IMR-90 (cell line): ENCODE measurements at regions not wholly inside any gene's neighbourhood (a gene's known extent, or its start where the extent isn't known, plus 50 kb on each side); places are given as distances from the start of the nearest gene placed in this dataset.

Source experiments
- ATAC-seq: fragments of 200-7000 bp; cut with Tn5 transposase; 2 replicates; pipeline ENCODE4 v1.9.1; 2020; ENCODE audit warnings: low read depth, mild to moderate bottlenecking, moderate library complexity
- BruUV-seq: library from RNA; stranded (reverse); fragments of 400-500 nt; replicated peaks from 2 replicates; lab custom pipeline; 2021; lab: Mats Ljungman, UMichigan
- CTCF ChIA-PET: fragments of 300-600 bp; formaldehyde crosslinking; extraction: SDS; loops from one replicate; lab custom pipeline; 2021; ENCODE audit warnings: antibody characterized with exemption; lab: Yijun Ruan, JAX
- POLR2A ChIA-PET: fragments of 300-600 bp; sonication (Branson Sonifier 250); formaldehyde crosslinking; loops from one replicate; lab custom pipeline; 2022; ENCODE audit warnings: antibody characterized with exemption; ENCODE audit not compliant: unreplicated experiment; lab: Charles Lee
- DNase-seq: peaks from one replicate; pipeline ENCODE4 v3.0.0; 2013
- H2AFZ ChIP-seq: replicated peaks from 2 replicates; pipeline ENCODE3; 2013; ENCODE audit warnings: low read length, mild to moderate bottlenecking; ENCODE audit not compliant: poor library complexity
- H2AK5ac ChIP-seq: 2 replicates; pipeline ENCODE4 v1.6.1; 2013; ENCODE audit warnings: low read depth, low read length, inconsistent platforms
- H2AK9ac ChIP-seq: replicated peaks from 2 replicates; pipeline ENCODE3; 2013; ENCODE audit warnings: mild to moderate bottlenecking, low read depth, low read length, moderate library complexity; ENCODE audit not compliant: poor library complexity
- H2BK120ac ChIP-seq: 2 replicates; pipeline ENCODE4 v1.6.1; 2013; ENCODE audit warnings: low read depth, low read length, inconsistent platforms
- H2BK15ac ChIP-seq: 3 replicates; pipeline ENCODE4 v1.6.1; 2013; ENCODE audit warnings: low read depth, low read length, inconsistent platforms
- H2BK20ac ChIP-seq: 2 replicates; pipeline ENCODE4 v1.6.1; 2013; ENCODE audit warnings: low read depth, mild to moderate bottlenecking, inconsistent platforms, low read length, moderate library complexity
- H2BK5ac ChIP-seq: 2 replicates; pipeline ENCODE4 v1.6.1; 2013; ENCODE audit warnings: mild to moderate bottlenecking, low read depth, low read length, inconsistent platforms; ENCODE audit not compliant: poor library complexity, severe bottlenecking
- H3K14ac ChIP-seq: replicated peaks from 2 replicates; pipeline ENCODE4 v1.6.1; 2013; ENCODE audit warnings: low read depth, low read length, inconsistent platforms
- H3K18ac ChIP-seq: 2 replicates; pipeline ENCODE4 v1.6.1; 2013; ENCODE audit warnings: low read depth, low read length, control low read depth
- H3K23ac ChIP-seq: 2 replicates; pipeline ENCODE4 v1.6.1; 2013; ENCODE audit warnings: low read depth, low read length, inconsistent platforms
- H3K27ac ChIP-seq: 2 replicates; pipeline ENCODE4 v1.5.1; 2013; ENCODE audit warnings: mild to moderate bottlenecking, control low read depth, low read length; ENCODE audit not compliant: insufficient read depth
- H3K27me3 ChIP-seq: 2 replicates; pipeline ENCODE4 v1.6.1; 2013; ENCODE audit warnings: low read length; ENCODE audit not compliant: control insufficient read depth, insufficient read depth
- H3K36me3 ChIP-seq: 2 replicates; pipeline ENCODE4 v1.6.1; 2013; ENCODE audit warnings: low read length, mixed read lengths; ENCODE audit not compliant: control insufficient read depth, insufficient read depth
- H3K4ac ChIP-seq: 2 replicates; pipeline ENCODE4 v1.6.1; 2013; ENCODE audit warnings: low read depth, low read length, inconsistent platforms
- H3K4me1 ChIP-seq: 2 replicates; pipeline ENCODE4 v1.6.1; 2013; ENCODE audit warnings: low read length, mixed read lengths; ENCODE audit not compliant: control insufficient read depth, insufficient read depth
- H3K4me2 ChIP-seq: 2 replicates; pipeline ENCODE4 v1.6.1; 2013; ENCODE audit warnings: low read depth, mild to moderate bottlenecking, control low read depth, low read length, moderate library complexity
- H3K4me3 ChIP-seq: 2 replicates; pipeline ENCODE4 v1.5.1; 2013; ENCODE audit warnings: low read depth, mild to moderate bottlenecking, control low read depth, low read length, moderate library complexity; ENCODE audit not compliant: insufficient read depth
- H3K56ac ChIP-seq: 2 replicates; pipeline ENCODE4 v1.6.1; 2013; ENCODE audit warnings: low read length, inconsistent platforms; ENCODE audit not compliant: insufficient read depth; ENCODE audit errors: extremely low read depth
- H3K79me1 ChIP-seq, 2 experiments: 2 replicates each; pipeline ENCODE4 v1.6.1; 2013; ENCODE audit warnings: low read length in 2 of 2, inconsistent platforms in 1 of 2, low read depth in 1 of 2
- H3K9ac ChIP-seq: 2 replicates; pipeline ENCODE4 v1.6.1; 2013; ENCODE audit warnings: low read depth, low read length, control low read depth
- H3K9me1 ChIP-seq: 2 replicates; pipeline ENCODE4 v1.6.1; 2013; ENCODE audit warnings: low read length, inconsistent platforms; ENCODE audit not compliant: insufficient read depth
- H3K9me3 ChIP-seq: 2 replicates; pipeline ENCODE4 v1.6.1; 2013; ENCODE audit warnings: low read length; ENCODE audit not compliant: control insufficient read depth, insufficient read depth
- H4K20me1 ChIP-seq: 2 replicates; pipeline ENCODE4 v1.6.1; 2013; ENCODE audit warnings: low read length, inconsistent platforms; ENCODE audit not compliant: insufficient read depth
- H4K5ac ChIP-seq: 2 replicates; pipeline ENCODE4 v1.6.1; 2013; ENCODE audit warnings: mild to moderate bottlenecking, low read depth, low read length, control low read depth
- H4K8ac ChIP-seq, 2 experiments: 2 replicates each; pipeline ENCODE4 v1.6.1; 2013; ENCODE audit warnings: low read depth in 2 of 2, low read length in 2 of 2, control low read depth in 1 of 2, inconsistent platforms in 1 of 2
- H4K91ac ChIP-seq: 2 replicates; pipeline ENCODE4 v1.6.1; 2013; ENCODE audit warnings: low read depth, low read length, inconsistent platforms; ENCODE audit not compliant: insufficient read depth
- CEBPB ChIP-seq: IDR thresholded peaks from 2 replicates; pipeline ENCODE4 v1.6.1; 2012; ENCODE audit warnings: low read depth, low read length, improper control_type of control experiment
- CHD1 ChIP-seq: IDR thresholded peaks from 2 replicates; pipeline ENCODE4 v1.6.1; 2012; ENCODE audit warnings: low read depth, low read length, improper control_type of control experiment
- FOS ChIP-seq: fragments of 150-350 bp; IDR thresholded peaks from 2 replicates; pipeline ENCODE4 v1.6.1; 2016; ENCODE audit warnings: low read depth, low read length
- MAFK ChIP-seq: IDR thresholded peaks from 2 replicates; pipeline ENCODE4 v1.6.1; 2012; ENCODE audit warnings: low read depth, low read length, improper control_type of control experiment
- MAZ ChIP-seq: IDR thresholded peaks from 2 replicates; pipeline ENCODE4 v1.6.1; 2012; ENCODE audit warnings: low read depth, mild to moderate bottlenecking, low read length, improper control_type of control experiment, moderate library complexity, borderline replicate concordance
- MXI1 ChIP-seq: IDR thresholded peaks from 2 replicates; pipeline ENCODE4 v1.6.1; 2012; ENCODE audit warnings: low read depth, mild to moderate bottlenecking, low read length, moderate library complexity, borderline replicate concordance
- NFE2L2 ChIP-seq: fragments of 150-350 bp; IDR thresholded peaks from 2 replicates; pipeline ENCODE4 v1.6.1; 2016; ENCODE audit warnings: low read depth, mild to moderate bottlenecking, low read length
- POLR2A ChIP-seq: IDR thresholded peaks from 2 replicates; pipeline ENCODE4 v1.6.1; 2012; ENCODE audit warnings: mild to moderate bottlenecking, low read depth, low read length
- RAD21 ChIP-seq: IDR thresholded peaks from 2 replicates; pipeline ENCODE4 v1.6.1; 2012; ENCODE audit warnings: low read length, improper control_type of control experiment
- RCOR1 ChIP-seq: IDR thresholded peaks from 2 replicates; pipeline ENCODE4 v1.6.1; 2012; ENCODE audit warnings: mild to moderate bottlenecking, low read length, improper control_type of control experiment; ENCODE audit not compliant: insufficient replicate concordance
- RFX5 ChIP-seq: IDR thresholded peaks from 2 replicates; pipeline ENCODE4 v1.8.0; 2012; ENCODE audit warnings: low read depth, mild to moderate bottlenecking, low read length, moderate library complexity
- SMC3 ChIP-seq: fragments of 150-350 bp; IDR thresholded peaks from 2 replicates; pipeline ENCODE4 v1.6.1; 2016; ENCODE audit warnings: low read depth, mild to moderate bottlenecking, antibody characterized with exemption, low read length, moderate library complexity
- WGBS, 2 experiments: methylation state at CpG; one replicate each; pipeline versions ENCODE4 v1.1.5 to v1.1.7; 2013; ENCODE audit warnings: missing lambda C conversion rate in 2 of 2; ENCODE audit not compliant: insufficient read length in 1 of 2; ENCODE audit errors: extremely low coverage in 2 of 2; 5-methylcytosine and 5-hydroxymethylcytosine counted together
- dilution Hi-C: fragments of 300-500 bp; cut with HindIII; formaldehyde crosslinking; loops from one replicate; pipeline ENCODE4 v1.14.3; 2018; ENCODE audit warnings: low sequenced_read_pairs; ENCODE audit not compliant: unreplicated experiment
- in situ Hi-C: fragments of 300-500 bp; cut with MboI; formaldehyde crosslinking; loops from 3 replicates; pipeline ENCODE4 v1.14.3; 2019; ENCODE audit warnings: low sequenced_read_pairs, inconsistent platforms, mixed read lengths
- intact Hi-C: fragments of 100-400 bp; cut with micrococcal nuclease; formaldehyde crosslinking; loops from 2 replicates; pipeline ENCODE4 v1.10.0; 2022
- TF ChIP-seq, protein P1 (sequence below): fragments of 150-350 bp; IDR thresholded peaks from 2 replicates; pipeline ENCODE4 v1.6.1; 2017; ENCODE audit warnings: mild to moderate bottlenecking, antibody characterized with exemption, low read length, low read depth
- TF ChIP-seq, protein P2 (sequence below): conservative IDR thresholded peaks from 2 replicates; pipeline ENCODE4 v1.5.1; 2012; ENCODE audit warnings: mild to moderate bottlenecking, low read depth, low read length, improper control_type of control experiment
- TF ChIP-seq, protein P3 (sequence below): fragments of 150-350 bp; IDR thresholded peaks from 2 replicates; pipeline ENCODE4 v1.6.1; 2016; ENCODE audit warnings: low read depth, mild to moderate bottlenecking, low read length, moderate library complexity, borderline replicate concordance

GRCh38 chr4:123621072-123621705 is 224.6 kb downstream of the SPRY1 start:
- Histone ChIP-seq H3K36me3 (no peaks in the 10 kb centered on the region), H3K27me3 (no peaks in the 10 kb centered on the region), H3K4me3 (no peak overlapping the region), H2BK15ac (no peak overlapping the region), H3K56ac (no peak overlapping the region), H2AFZ (no peak overlapping the region), H2BK120ac (no peak overlapping the region), H4K20me1 (no peaks in the 10 kb centered on the region), H3K14ac (no peak overlapping the region), H3K18ac (peak overlapping the region; percentile 54; the same call in 1 of the 2 replicates), H4K5ac (peak overlapping the region; percentile 24; the same call in 1 of the 2 replicates), H2AK9ac (no peak overlapping the region), H4K8ac (no peak overlapping the region), H3K9me3 (no peaks in the 10 kb centered on the region), H2AK5ac (no peak overlapping the region), H2BK5ac (no peak overlapping the region), H4K91ac (no peak overlapping the region), H3K4me1 (peaks cover 2% of the 10 kb centered on the region; the same call in 1 of the 2 replicates), H2BK20ac (no peak overlapping the region), H3K27ac (no peak overlapping the region), H3K4me2 (no peak overlapping the region), H3K4ac (no peak overlapping the region), H3K23ac (no peak overlapping the region), H3K79me1 (no peaks in the 10 kb centered on the region), H3K9ac (no peak overlapping the region), H3K9me1 (no peaks in the 10 kb centered on the region)
- intact Hi-C loops (no loop called here), dilution Hi-C loops (no loop called here), in situ Hi-C loops (no loop called here)
- ChIA-PET POLR2A (no interaction called here), CTCF (interaction anchor here (0.5 to 0.9 kb wide), 2 partner anchors 57 to 605 kb away, joined by 3 read pairs; no protein-coding TSS in a partner anchor)
- BruUV-seq: no TSS peak
- ATAC-seq (no peak), DNase-seq (no peak)
- no CpG with 5 or more reads among the region's 5 CpGs for WGBS, 2 experiments
- TF ChIP-seq RAD21 (no peak), FOS (no peak), MAFK (no peak), NFE2L2 (no peak), SMC3 (no peak), RCOR1 (no peak), POLR2A (no peak), MXI1 (no peak), MAZ (no peak), CHD1 (no peak), CEBPB (no peak), RFX5 (no peak)
- TF ChIP-seq, protein P1, sequence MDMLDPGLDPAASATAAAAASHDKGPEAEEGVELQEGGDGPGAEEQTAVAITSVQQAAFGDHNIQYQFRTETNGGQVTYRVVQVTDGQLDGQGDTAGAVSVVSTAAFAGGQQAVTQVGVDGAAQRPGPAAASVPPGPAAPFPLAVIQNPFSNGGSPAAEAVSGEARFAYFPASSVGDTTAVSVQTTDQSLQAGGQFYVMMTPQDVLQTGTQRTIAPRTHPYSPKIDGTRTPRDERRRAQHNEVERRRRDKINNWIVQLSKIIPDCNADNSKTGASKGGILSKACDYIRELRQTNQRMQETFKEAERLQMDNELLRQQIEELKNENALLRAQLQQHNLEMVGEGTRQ: no peak
- TF ChIP-seq, protein P2, sequence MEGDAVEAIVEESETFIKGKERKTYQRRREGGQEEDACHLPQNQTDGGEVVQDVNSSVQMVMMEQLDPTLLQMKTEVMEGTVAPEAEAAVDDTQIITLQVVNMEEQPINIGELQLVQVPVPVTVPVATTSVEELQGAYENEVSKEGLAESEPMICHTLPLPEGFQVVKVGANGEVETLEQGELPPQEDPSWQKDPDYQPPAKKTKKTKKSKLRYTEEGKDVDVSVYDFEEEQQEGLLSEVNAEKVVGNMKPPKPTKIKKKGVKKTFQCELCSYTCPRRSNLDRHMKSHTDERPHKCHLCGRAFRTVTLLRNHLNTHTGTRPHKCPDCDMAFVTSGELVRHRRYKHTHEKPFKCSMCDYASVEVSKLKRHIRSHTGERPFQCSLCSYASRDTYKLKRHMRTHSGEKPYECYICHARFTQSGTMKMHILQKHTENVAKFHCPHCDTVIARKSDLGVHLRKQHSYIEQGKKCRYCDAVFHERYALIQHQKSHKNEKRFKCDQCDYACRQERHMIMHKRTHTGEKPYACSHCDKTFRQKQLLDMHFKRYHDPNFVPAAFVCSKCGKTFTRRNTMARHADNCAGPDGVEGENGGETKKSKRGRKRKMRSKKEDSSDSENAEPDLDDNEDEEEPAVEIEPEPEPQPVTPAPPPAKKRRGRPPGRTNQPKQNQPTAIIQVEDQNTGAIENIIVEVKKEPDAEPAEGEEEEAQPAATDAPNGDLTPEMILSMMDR: no peak
- TF ChIP-seq, protein P3, sequence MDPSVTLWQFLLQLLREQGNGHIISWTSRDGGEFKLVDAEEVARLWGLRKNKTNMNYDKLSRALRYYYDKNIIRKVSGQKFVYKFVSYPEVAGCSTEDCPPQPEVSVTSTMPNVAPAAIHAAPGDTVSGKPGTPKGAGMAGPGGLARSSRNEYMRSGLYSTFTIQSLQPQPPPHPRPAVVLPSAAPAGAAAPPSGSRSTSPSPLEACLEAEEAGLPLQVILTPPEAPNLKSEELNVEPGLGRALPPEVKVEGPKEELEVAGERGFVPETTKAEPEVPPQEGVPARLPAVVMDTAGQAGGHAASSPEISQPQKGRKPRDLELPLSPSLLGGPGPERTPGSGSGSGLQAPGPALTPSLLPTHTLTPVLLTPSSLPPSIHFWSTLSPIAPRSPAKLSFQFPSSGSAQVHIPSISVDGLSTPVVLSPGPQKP: no peak
